Panc1 (cell line): ENCODE measurements at regions not wholly inside any gene's neighbourhood (a gene's known extent, or its start where the extent isn't known, plus 50 kb on each side); places are given as distances from the start of the nearest gene placed in this dataset.

Experiments used
- ATAC-seq: fragments of 200-7000 bp; cut with Tn5 transposase; 2 replicates; pipeline ENCODE4 v1.9.1; 2020; ENCODE audit warnings: mild to moderate bottlenecking, moderate library complexity
- BruUV-seq: library from RNA; stranded (reverse); fragments of 400-500 nt; replicated peaks from 2 replicates; lab custom pipeline; 2021; lab: Mats Ljungman, UMichigan
- CTCF ChIA-PET: fragments of 300-600 bp; sonication (Branson Sonifier 250); formaldehyde crosslinking; loops from one replicate; lab custom pipeline; 2022; ENCODE audit warnings: antibody characterized with exemption; lab: Charles Lee
- POLR2A ChIA-PET: fragments of 300-600 bp; sonication (Branson Sonifier 250); formaldehyde crosslinking; loops from one replicate; lab custom pipeline; 2022; ENCODE audit warnings: antibody characterized with exemption; lab: Charles Lee
- DNase-seq: peaks from one replicate; pipeline ENCODE4 v3.0.0-alpha.2; 2010; ENCODE audit warnings: low read depth, low spot score
- H3K27ac ChIP-seq: 2 replicates; pipeline ENCODE4 v1.5.1; 2011; ENCODE audit warnings: mild to moderate bottlenecking, low read length, inconsistent platforms
- H3K27me3 ChIP-seq: fragments of 200-500 bp; sonication (Bioruptor generic); 2 replicates; pipeline ENCODE4 v1.6.0; 2014; ENCODE audit warnings: low read length, inconsistent platforms; ENCODE audit not compliant: control insufficient read depth, insufficient read depth
- H3K36me3 ChIP-seq: fragments of 200-500 bp; sonication (Bioruptor generic); 2 replicates; pipeline ENCODE4 v1.5.1; 2014; ENCODE audit warnings: inconsistent platforms, mild to moderate bottlenecking, low read length, moderate library complexity; ENCODE audit not compliant: control insufficient read depth, insufficient read depth
- H3K4me1 ChIP-seq: 2 replicates; pipeline ENCODE4 v1.5.1; 2011; ENCODE audit warnings: inconsistent platforms, mild to moderate bottlenecking, low read length, moderate library complexity; ENCODE audit not compliant: control insufficient read depth, insufficient read depth
- H3K4me3 ChIP-seq, 2 experiments: 2 replicates each; pipeline ENCODE4 v1.5.1; 2011 to 2012; ENCODE audit warnings: low read depth in 2 of 2, low read length in 2 of 2, mild to moderate bottlenecking in 2 of 2, inconsistent platforms in 1 of 2, moderate library complexity in 1 of 2
- H3K9me3 ChIP-seq: fragments of 200-500 bp; sonication (Bioruptor generic); 2 replicates; pipeline ENCODE4 v1.5.1; 2014; ENCODE audit warnings: low read depth, mild to moderate bottlenecking, inconsistent platforms, low read length, moderate library complexity; ENCODE audit not compliant: control insufficient read depth, insufficient read depth
- CTCF ChIP-seq: fragments of 450-650 bp; IDR thresholded peaks from 2 replicates; pipeline ENCODE4 v1.5.1; 2017; ENCODE audit warnings: mild to moderate bottlenecking
- POLR2AphosphoS5 ChIP-seq: IDR thresholded peaks from 2 replicates; pipeline ENCODE4 v1.6.1; 2012; ENCODE audit warnings: mild to moderate bottlenecking, low read depth, low read length, moderate library complexity
- REST ChIP-seq, 2 experiments: IDR thresholded peaks; 2 replicates each; pipeline ENCODE4 v1.6.1; 2011 to 2012; ENCODE audit warnings: low read depth in 2 of 2, control low read depth in 1 of 2, low read length in 1 of 2, mild to moderate bottlenecking in 1 of 2, moderate library complexity in 1 of 2; ENCODE audit not compliant: insufficient read depth in 1 of 2
- SIN3A ChIP-seq: IDR thresholded peaks from 2 replicates; pipeline ENCODE4 v1.6.1; 2012; ENCODE audit warnings: low read depth, mild to moderate bottlenecking, low read length, moderate library complexity, borderline replicate concordance; ENCODE audit not compliant: insufficient read depth
- TCF7L2 ChIP-seq: IDR thresholded peaks from 2 replicates; pipeline ENCODE4 v1.6.1; 2011; ENCODE audit warnings: mild to moderate bottlenecking, low read depth, low read length, inconsistent platforms
- in situ Hi-C: cut with HindIII; loops from 2 replicates; pipeline ENCODE4 v1.10.0; 2016; ENCODE audit warnings: low sequenced_read_pairs, low pct_unique_long_range_greater_than_20kb
- intact Hi-C: fragments of 100-400 bp; cut with micrococcal nuclease; formaldehyde crosslinking; loops from one replicate; pipeline ENCODE4 v1.10.0; 2022; ENCODE audit not compliant: unreplicated experiment

- no peak for TF ChIP-seq POLR2AphosphoS5
- no peak for TF ChIP-seq REST (IDR thresholded peaks at IDR 0.05; ENCODE audit: insufficient read depth in 1 of 2, low read depth in 2 of 2, low read length in 1 of 2)
- no peak for TF ChIP-seq TCF7L2
- no peak for TF ChIP-seq CTCF
- no peak for TF ChIP-seq SIN3A
- Histone ChIP-seq H3K27me3 (no peaks in the 10 kb centered on the region; the same call in 1 of the 2 replicates), H3K27ac (no peak overlapping the region), H3K4me3 (no peak overlapping the region), H3K9me3 (no peaks in the 10 kb centered on the region), H3K36me3 (no peaks in the 10 kb centered on the region), H3K4me1 (no peaks in the 10 kb centered on the region)
- DNase-seq (no peak), ATAC-seq (no peak)
- in situ Hi-C loops = no loop called here
- ChIA-PET CTCF (interaction anchor here (0.6 kb wide), 1 partner anchor 12 kb away, joined by 3 read pairs; no protein-coding TSS in a partner anchor), POLR2A (interaction anchor here (0.7 kb wide), 1 partner anchor 17 kb away, joined by 3 read pairs; no protein-coding TSS in a partner anchor)
- no TSS peak for BruUV-seq
- intact Hi-C loops = no loop called here
Observed at GRCh38 chr2:121821476-121822158, 66.2 kb downstream of the TSN start.

- no peaks in the 10 kb centered on the region; the same call in 1 of the 2 replicates for H3K27me3 ChIP-seq
- no peaks in the 10 kb centered on the region for H3K9me3 ChIP-seq
- no TSS peak for BruUV-seq
- TF ChIP-seq SIN3A (no peak), POLR2AphosphoS5 (no peak), CTCF (no peak), TCF7L2 (no peak), REST (IDR thresholded peaks at IDR 0.05; ENCODE audit: insufficient read depth in 1 of 2, low read depth in 2 of 2, low read length in 1 of 2) (no peak)
- in situ Hi-C loops = no loop called here
- intact Hi-C loops = no loop called here
- H3K36me3 ChIP-seq = no peaks in the 10 kb centered on the region
- ATAC-seq = no peak
- H3K4me1 ChIP-seq = no peaks in the 10 kb centered on the region
- POLR2A ChIA-PET = no interaction called here
- H3K27ac ChIP-seq = no peak overlapping the region
- H3K4me3 ChIP-seq = no peak overlapping the region
- DNase-seq = no peak
- CTCF ChIA-PET = no interaction called here
Observed at GRCh38 chr2:121824264-121824663, 68.8 kb downstream of the TSN start.
